Esophagus (tissue), 2 donors: ENCODE measurements at regions not wholly inside any gene's neighbourhood (a gene's known extent, or its start where the extent isn't known, plus 50 kb on each side); places are given as distances from the start of the nearest gene placed in this dataset.
"Not testable (repeated sequence)": the region's sequence is repeated elsewhere in the genome, so short reads cannot be mapped to it uniquely, and the experiment has no call there.

ENCODE experiments used
- H3K27ac ChIP-seq, 2 donors: one replicate each; pipeline ENCODE4 v1.5.1; 2013; ENCODE audit warnings: low read depth in 2 of 2, mild to moderate bottlenecking in 2 of 2, inconsistent platforms in 1 of 2, low read length in 1 of 2, moderate library complexity in 1 of 2
- H3K27me3 ChIP-seq, 2 donors: one replicate each; pipeline ENCODE4 v1.6.1; 2013; ENCODE audit warnings: low read length in 2 of 2, control low read depth in 1 of 2, mild to moderate bottlenecking in 1 of 2; ENCODE audit not compliant: insufficient read depth in 2 of 2, control insufficient read depth in 1 of 2
- H3K36me3 ChIP-seq, 2 donors: one replicate each; pipeline ENCODE4 v1.6.1; 2013; ENCODE audit warnings: low read length in 1 of 2; ENCODE audit not compliant: control insufficient read depth in 2 of 2, insufficient read depth in 2 of 2
- H3K4me1 ChIP-seq, 2 donors: one replicate each; pipeline ENCODE4 v1.6.1; 2013; ENCODE audit warnings: low read length in 1 of 2; ENCODE audit not compliant: control insufficient read depth in 2 of 2, insufficient read depth in 2 of 2
- H3K4me3 ChIP-seq, 2 donors: one replicate each; pipeline ENCODE4 v1.5.1; 2013; ENCODE audit warnings: low read length in 2 of 2, mild to moderate bottlenecking in 2 of 2, low read depth in 1 of 2, moderate library complexity in 1 of 2
- H3K9me3 ChIP-seq, 2 donors: one replicate each; pipeline ENCODE4 v1.6.1; 2013; ENCODE audit warnings: mild to moderate bottlenecking in 2 of 2, low read depth in 1 of 2, low read length in 1 of 2, moderate library complexity in 1 of 2; ENCODE audit not compliant: control insufficient read depth in 2 of 2, insufficient read depth in 1 of 2
- WGBS, 2 donors: extraction: QIAGEN DNeasy Blood & Tissue Kit; methylation state at CpG; one replicate each; pipeline ENCODE4 v1.1.7; 2013; 5-methylcytosine and 5-hydroxymethylcytosine counted together
- donor health status: healthy with polysubstance abuse.
- donor health status: Bipolar disorder and iron deficiency.

DNA sequence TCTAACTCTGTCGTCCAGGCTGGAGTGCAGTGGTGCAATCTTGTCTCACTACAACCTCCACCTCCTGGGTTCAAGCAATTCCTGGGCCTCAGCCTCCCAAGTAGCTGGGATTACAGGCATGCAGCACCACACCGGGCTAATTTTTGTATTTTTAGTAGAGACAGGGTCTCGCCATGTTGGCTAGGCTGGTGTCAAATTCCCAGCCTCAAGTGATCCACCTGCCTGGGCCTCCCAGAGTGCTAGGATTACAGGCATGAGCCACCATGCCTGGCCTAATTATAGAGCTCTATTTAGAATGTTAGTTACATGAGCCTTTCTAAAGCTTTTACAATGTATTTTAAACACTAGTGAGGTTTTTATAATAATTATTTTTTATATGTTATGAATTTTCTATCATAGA is 1346.4 kb downstream of the TECRL start:
- H3K9me3 ChIP-seq, H3K36me3 ChIP-seq: not testable (repeated sequence)
- 82 to 87% methylated on average over 3 of the region's 3 CpGs for WGBS, 2 donors

DNA sequence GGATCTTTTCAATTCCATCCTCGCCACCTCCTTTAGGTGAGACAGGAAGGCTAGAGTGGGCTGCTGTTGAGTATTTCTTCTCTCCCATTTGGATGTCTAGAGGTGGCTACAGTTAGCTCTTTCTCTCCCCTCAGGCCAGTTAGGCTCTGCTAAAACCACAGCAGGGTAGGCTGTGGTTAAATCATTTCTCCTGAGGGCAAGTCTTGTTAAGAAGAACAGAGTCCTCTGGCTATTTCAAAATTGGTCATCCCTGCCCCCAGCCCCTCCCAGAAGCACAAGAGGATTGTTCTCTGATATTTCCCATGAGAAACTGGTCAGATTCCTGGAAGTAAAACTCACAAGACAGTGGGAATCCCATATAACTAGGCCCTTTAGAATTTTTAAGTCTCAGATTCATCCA is 1359.5 kb downstream of the TECRL start:
- WGBS, 2 donors, result 48 to 55% methylated on average over 1 of the region's 1 CpG
- H3K27ac ChIP-seq, result no peak overlapping the region
- H3K9me3 ChIP-seq, result peaks cover 0 to 4% of the 10 kb centered on the region in 2 donors
- H3K27me3 ChIP-seq, result no peaks in the 10 kb centered on the region
- H3K36me3 ChIP-seq, result no peaks in the 10 kb centered on the region
- H3K4me1 ChIP-seq, result no peaks in the 10 kb centered on the region
- H3K4me3 ChIP-seq, result no peak overlapping the region

More for the DNA sequence above, 1346.4 kb downstream of the TECRL start:
- not testable (repeated sequence) for H3K27me3 ChIP-seq, H3K4me1 ChIP-seq, H3K27ac ChIP-seq, H3K4me3 ChIP-seq

DNA sequence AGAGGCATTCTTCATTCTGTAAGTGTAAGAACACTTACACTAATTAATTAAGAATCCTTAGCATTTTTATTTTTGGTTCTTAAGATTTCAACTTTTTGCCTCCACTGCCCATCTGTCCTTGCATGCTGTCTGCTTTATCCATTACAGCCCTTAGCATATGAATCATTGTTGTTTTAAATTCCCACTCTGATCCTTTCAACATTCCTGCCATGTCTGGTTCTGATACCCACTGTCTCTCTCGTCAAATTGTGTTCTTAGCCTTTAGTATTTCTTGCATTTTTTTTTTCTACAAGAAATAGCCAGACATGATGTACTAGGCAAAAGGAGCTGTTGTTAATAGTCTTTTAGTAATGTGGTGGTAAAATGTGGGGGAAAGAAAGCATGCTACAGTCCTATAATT is 1360.0 kb downstream of the TECRL start:
- Histone ChIP-seq H3K36me3 (no peaks in the 10 kb centered on the region), H3K27me3 (no peaks in the 10 kb centered on the region), H3K4me1 (no peaks in the 10 kb centered on the region), H3K9me3 (peaks cover 0 to 4% of the 10 kb centered on the region in 2 donors), H3K27ac (no peak overlapping the region), H3K4me3 (no peak overlapping the region)
- WGBS, 2 donors, result 64 to 68% methylated on average over 1 of the region's 1 CpG

DNA sequence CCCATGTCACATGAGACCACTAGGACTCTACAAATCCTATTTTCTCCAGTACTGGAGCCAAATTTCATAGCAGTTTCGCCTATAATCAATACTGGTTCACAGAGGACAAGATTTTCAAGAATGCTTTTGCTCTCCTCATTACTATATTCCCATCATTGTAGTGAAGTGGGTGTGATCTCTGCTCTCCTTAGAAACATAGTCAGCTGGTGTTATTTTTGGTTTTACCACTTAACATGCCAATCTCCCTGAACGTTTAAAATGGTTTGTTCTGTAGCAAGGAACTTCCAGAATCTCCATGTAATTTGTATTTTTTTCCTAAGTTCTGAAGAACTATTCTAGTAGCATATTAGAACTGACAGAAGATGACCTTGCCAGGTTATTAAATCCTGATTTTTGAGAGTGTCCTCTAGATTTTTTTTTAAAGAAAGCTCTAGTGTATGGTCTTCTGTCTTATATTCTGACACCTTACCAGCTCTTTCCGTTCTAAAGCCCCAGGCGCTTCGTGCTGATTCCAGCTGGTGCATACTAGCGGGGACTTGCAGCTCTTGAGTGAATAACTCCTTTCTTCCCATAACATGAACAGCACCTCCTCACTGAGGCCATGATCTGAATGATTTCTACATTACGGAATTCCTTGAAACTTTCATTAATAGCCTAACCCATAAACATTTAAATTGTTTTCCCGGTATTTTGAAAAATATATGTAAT is 1372.9 kb downstream of the TECRL start:
- Histone ChIP-seq H3K27ac (no peak overlapping the region), H3K4me1 (no peaks in the 10 kb centered on the region), H3K27me3 (no peaks in the 10 kb centered on the region), H3K9me3 (no peaks in the 10 kb centered on the region), H3K4me3 (no peak overlapping the region), H3K36me3 (no peaks in the 10 kb centered on the region)
- WGBS, 2 donors, result 71 to 74% methylated on average over 8 of the region's 8 CpGs

DNA sequence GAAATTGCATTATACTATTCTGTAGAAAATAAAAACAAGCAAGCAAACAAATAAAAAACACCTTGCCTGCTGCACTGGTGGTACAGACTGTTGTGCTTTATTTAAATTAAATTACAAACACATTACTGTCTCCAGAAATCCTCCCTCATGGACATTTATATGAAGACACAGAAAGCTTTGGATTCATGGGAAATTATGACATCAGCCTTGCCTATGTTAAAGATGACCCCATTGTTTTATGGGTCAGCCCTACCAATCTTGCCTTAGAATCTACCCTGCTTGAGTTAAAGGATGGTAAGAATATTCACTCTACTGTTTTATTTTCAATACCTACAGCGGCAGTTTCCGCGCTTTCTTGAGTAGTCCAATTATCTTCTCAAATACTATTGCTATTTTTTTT is 1379.9 kb downstream of the TECRL start:
- H3K4me3 ChIP-seq, result no peak overlapping the region
- H3K27me3 ChIP-seq, result no peaks in the 10 kb centered on the region
- no peak overlapping the region for H3K27ac ChIP-seq
- WGBS, 2 donors, result 85 to 87% methylated on average over 3 of the region's 3 CpGs
- peaks cover 0 to 3% of the 10 kb centered on the region in 2 donors for H3K9me3 ChIP-seq
- H3K36me3 ChIP-seq, result no peaks in the 10 kb centered on the region
- no peaks in the 10 kb centered on the region for H3K4me1 ChIP-seq

DNA sequence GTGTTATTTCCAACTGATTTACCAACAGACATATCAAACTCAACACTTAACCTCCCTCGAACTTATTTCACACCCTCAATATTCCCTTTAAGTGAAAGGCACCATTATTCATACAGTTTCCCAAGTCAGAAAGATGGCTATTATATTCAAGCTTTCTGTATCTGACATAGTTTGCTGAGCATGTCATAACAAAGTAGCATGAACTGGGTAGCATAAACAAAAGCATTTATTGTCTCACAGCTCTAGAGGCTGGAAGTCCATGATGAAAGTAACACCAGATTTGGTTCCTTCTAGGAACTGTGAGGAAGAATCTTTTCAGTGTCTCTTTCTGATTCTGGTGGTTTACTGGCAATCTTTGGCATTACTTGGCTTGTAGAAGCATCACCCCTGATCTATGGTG is 1388.6 kb downstream of the TECRL start:
- no peaks in the 10 kb centered on the region for H3K9me3 ChIP-seq
- WGBS, 2 donors, result 82 to 89% methylated on average over 1 of the region's 1 CpG
- no peaks in the 10 kb centered on the region for H3K36me3 ChIP-seq

DNA sequence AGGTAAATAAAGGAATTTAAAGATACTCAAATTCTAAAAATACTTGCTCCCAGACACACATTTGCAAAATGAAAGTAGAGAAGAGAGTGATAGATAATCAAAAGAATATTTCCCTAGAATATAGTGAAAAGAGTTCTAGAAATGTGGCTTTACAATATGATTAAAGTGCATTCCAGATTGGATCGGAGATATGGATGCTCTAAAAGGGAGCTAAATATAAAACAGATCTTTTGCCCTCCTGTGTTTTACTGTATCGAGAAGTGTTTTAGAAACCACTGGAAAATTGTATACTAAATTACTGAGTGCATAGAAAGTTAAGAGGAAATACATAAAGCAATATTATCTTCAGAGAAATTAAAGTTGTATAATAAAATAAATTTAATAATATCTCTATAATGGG is 1392.0 kb downstream of the TECRL start:
- H3K27ac ChIP-seq, result no peak overlapping the region
- no peaks in the 10 kb centered on the region for H3K9me3 ChIP-seq
- 88 to 91% methylated on average over 2 of the region's 2 CpGs for WGBS, 2 donors
- no peaks in the 10 kb centered on the region for H3K27me3 ChIP-seq
- no peaks in the 10 kb centered on the region for H3K36me3 ChIP-seq
- no peaks in the 10 kb centered on the region for H3K4me1 ChIP-seq
- H3K4me3 ChIP-seq, result no peak overlapping the region

More for the DNA sequence above, 1388.6 kb downstream of the TECRL start:
- Histone ChIP-seq H3K27ac (no peak overlapping the region), H3K4me1 (no peaks in the 10 kb centered on the region), H3K27me3 (no peaks in the 10 kb centered on the region), H3K4me3 (no peak overlapping the region)

DNA sequence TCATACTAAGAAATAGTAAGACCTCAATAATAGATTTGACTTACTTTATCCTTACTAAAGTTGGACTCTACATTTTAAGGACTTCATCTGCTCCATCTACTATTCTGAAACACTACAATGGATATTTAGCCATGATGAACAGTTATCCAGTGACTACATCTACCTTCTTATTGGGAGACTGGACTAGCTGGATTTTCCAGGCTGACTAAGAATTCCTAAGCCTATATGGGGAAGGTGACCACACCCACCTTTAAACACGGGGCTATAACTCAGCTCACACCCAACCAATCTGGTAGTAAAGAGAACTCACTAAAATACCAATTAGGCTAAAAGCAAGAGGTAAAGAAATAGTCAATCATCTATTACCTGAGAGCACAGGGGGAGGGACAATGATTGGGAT is 1438.4 kb downstream of the TECRL start:
- peaks cover 0 to 2% of the 10 kb centered on the region in 2 donors for H3K9me3 ChIP-seq
- 39 to 56% methylated on average over 1 of the region's 1 CpG for WGBS, 2 donors
- no peaks in the 10 kb centered on the region for H3K27me3 ChIP-seq
- H3K27ac ChIP-seq, result no peak overlapping the region
- no peaks in the 10 kb centered on the region for H3K36me3 ChIP-seq
- H3K4me3 ChIP-seq, result no peak overlapping the region
- no peaks in the 10 kb centered on the region for H3K4me1 ChIP-seq

DNA sequence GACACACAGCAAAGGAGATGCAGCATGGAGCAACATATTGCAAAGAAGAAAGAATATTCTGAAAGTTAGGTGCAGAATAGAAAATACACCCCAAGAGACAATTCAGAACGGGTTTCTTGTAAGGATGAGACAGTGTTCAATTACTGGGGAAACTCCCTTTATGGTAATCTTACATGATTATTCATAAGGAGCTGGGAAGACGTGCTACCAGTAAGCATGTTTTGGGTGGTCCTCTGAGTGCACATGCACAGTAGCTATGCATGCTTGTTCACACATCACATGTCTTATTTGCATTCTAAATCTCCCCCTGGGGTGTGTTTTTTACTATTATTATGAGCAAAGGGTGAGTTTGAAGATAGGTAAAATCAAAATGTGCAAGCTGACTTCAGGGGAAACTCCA is 1448.8 kb downstream of the TECRL start:
- no peaks in the 10 kb centered on the region for H3K27me3 ChIP-seq
- no peaks in the 10 kb centered on the region for H3K4me1 ChIP-seq
- no peaks in the 10 kb centered on the region for H3K36me3 ChIP-seq
- no peak overlapping the region for H3K4me3 ChIP-seq
- no peaks in the 10 kb centered on the region for H3K9me3 ChIP-seq
- H3K27ac ChIP-seq, result no peak overlapping the region
- WGBS, 2 donors, result 55 to 59% methylated on average over 2 of the region's 2 CpGs

DNA sequence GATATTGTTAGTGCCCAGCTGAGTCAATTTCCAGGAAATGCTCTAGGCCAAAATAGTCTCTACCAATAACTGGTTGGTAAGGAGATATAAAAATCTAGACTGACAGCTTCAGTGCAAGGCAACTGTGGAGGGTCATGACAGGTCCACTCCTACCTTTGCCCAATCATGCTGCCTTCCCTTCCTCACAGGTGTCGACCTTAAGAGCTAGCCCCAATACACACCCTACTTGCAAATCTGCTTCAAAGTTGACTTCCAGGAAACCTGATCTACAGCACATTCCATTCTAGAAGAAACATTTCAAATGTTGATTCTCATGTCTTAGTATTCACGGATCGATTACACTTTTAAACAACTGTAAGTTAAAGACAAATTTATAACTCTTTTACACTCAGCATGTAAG is 1455.5 kb downstream of the TECRL start:
- H3K4me1 ChIP-seq, result no peaks in the 10 kb centered on the region
- WGBS, 2 donors, result 41% methylated on average over 3 of the region's 3 CpGs
- no peaks in the 10 kb centered on the region for H3K36me3 ChIP-seq
- no peaks in the 10 kb centered on the region for H3K9me3 ChIP-seq
- no peaks in the 10 kb centered on the region for H3K27me3 ChIP-seq
- no peak overlapping the region for H3K27ac ChIP-seq
- H3K4me3 ChIP-seq, result no peak overlapping the region
